Activated CD4-positive, alpha-beta T cell treated with anti-CD3 and anti-CD28 coated beads for 36 hours (primary cell): ENCODE measurements at regions not wholly inside any gene's neighbourhood (a gene's known extent, or its start where the extent isn't known, plus 50 kb on each side); places are given as distances from the start of the nearest gene placed in this dataset.

ENCODE experiments used
- ATAC-seq: fragments of 200-7000 bp; cut with Tn5 transposase; one replicate; pipeline ENCODE4 v1.10.0; 2021; ENCODE audit warnings: mild to moderate bottlenecking, moderate library complexity
- CTCF ChIA-PET: fragments of 350-600 bp; sonication (Branson Sonifier 250); formaldehyde crosslinking; loops from one replicate; lab custom pipeline; 2021; ENCODE audit warnings: antibody characterized with exemption; lab: Charles Lee
- POLR2A ChIA-PET: fragments of 350-600 bp; sonication (Branson Sonifier 250); formaldehyde crosslinking; loops from one replicate; lab custom pipeline; 2021; ENCODE audit warnings: antibody characterized with exemption, inconsistent platforms; lab: Charles Lee
- DNase-seq: peaks from one replicate; pipeline ENCODE4 v3.0.0-alpha.2; 2020
- H3K27ac Mint-ChIP-seq: one replicate; pipeline ENCODE4 v1.8.0; 2021; ENCODE audit warnings: mixed read lengths
- H3K27me3 Mint-ChIP-seq: one replicate; pipeline ENCODE4 v1.8.0; 2021; ENCODE audit warnings: mixed read lengths
- H3K36me3 Mint-ChIP-seq: one replicate; pipeline ENCODE4 v1.8.0; 2021; ENCODE audit warnings: low read depth, mixed read lengths
- H3K4me1 Mint-ChIP-seq: one replicate; pipeline ENCODE4 v1.8.0; 2021; ENCODE audit warnings: mixed read lengths
- H3K4me3 Mint-ChIP-seq: one replicate; pipeline ENCODE4 v1.8.0; 2021; ENCODE audit warnings: mild to moderate bottlenecking, moderate library complexity, mixed read lengths
- H3K9me3 Mint-ChIP-seq: one replicate; pipeline ENCODE4 v1.8.0; 2021; ENCODE audit warnings: low read depth, mixed read lengths
- intact Hi-C, 2 experiments: fragments of 100-400 bp; cut with DNase I in 1 of 2; cut with micrococcal nuclease in 1 of 2; formaldehyde crosslinking; loops; one replicate each; pipeline versions ENCODE4 v1.14.2 to v1.15.1; 2022 to 2024; cut with DNase I, micrococcal nuclease

- Mint-ChIP-seq H3K36me3 (no peaks in the 10 kb centered on the region), H3K9me3 (no peaks in the 10 kb centered on the region), H3K27ac (no peak overlapping the region), H3K4me3 (no peak overlapping the region), H3K27me3 (no peaks in the 10 kb centered on the region), H3K4me1 (no peaks in the 10 kb centered on the region)
- ATAC-seq (no peak), DNase-seq (no peak)
- ChIA-PET POLR2A (no interaction called here), CTCF (no interaction called here)
- intact Hi-C loops, result no loop called here
These were observed 131.3 kb upstream of the AGA start for GRCh38 chr4:177573507-177573906.

GRCh38 chr4:177574446-177574845 lies 132.2 kb upstream of the AGA start:
- H3K27ac Mint-ChIP-seq, result no peak overlapping the region
- no peaks in the 10 kb centered on the region for H3K27me3 Mint-ChIP-seq
- H3K4me3 Mint-ChIP-seq, result no peak overlapping the region
- ChIA-PET CTCF (no interaction called here), POLR2A (no interaction called here)
- H3K9me3 Mint-ChIP-seq, result no peaks in the 10 kb centered on the region
- H3K4me1 Mint-ChIP-seq, result no peaks in the 10 kb centered on the region
- ATAC-seq (no peak), DNase-seq (no peak)
- intact Hi-C loops, result no loop called here
- no peaks in the 10 kb centered on the region for H3K36me3 Mint-ChIP-seq

- no peaks in the 10 kb centered on the region for H3K27me3 Mint-ChIP-seq
- no peaks in the 10 kb centered on the region for H3K36me3 Mint-ChIP-seq
- intact Hi-C loops, result no loop called here
- H3K4me3 Mint-ChIP-seq, result no peak overlapping the region
- H3K9me3 Mint-ChIP-seq, result no peaks in the 10 kb centered on the region
- DNase-seq (no peak), ATAC-seq (no peak)
- ChIA-PET CTCF (no interaction called here), POLR2A (no interaction called here)
- no peaks in the 10 kb centered on the region for H3K4me1 Mint-ChIP-seq
- no peak overlapping the region for H3K27ac Mint-ChIP-seq
These were observed 137.4 kb upstream of the AGA start for GRCh38 chr4:177579649-177580048.

DNA sequence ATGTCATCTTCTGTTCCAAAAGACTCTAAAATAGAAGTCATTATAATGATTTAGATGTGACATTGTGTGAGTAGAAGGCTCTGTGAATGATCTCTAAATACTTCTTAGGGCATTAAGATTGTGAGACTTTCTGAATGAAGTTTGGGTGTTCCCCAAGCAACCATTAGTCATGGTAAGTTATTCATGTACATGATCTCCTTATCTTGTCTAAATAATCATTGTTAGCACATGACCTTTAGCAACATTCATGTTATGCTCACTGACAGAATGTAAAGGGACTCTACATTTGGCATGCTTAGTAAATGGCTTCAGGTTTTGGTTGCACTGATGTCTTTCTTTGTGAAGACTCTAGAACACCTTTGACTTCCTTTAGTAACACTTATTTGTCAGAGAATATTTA lies 140.8 kb upstream of the AGA start:
- POLR2A ChIA-PET, result no interaction called here
- Mint-ChIP-seq H3K4me1 (no peaks in the 10 kb centered on the region), H3K36me3 (no peaks in the 10 kb centered on the region), H3K4me3 (no peak overlapping the region), H3K27me3 (no peaks in the 10 kb centered on the region), H3K27ac (no peak overlapping the region), H3K9me3 (no peaks in the 10 kb centered on the region)
- intact Hi-C loops, result no loop called here
- ATAC-seq, result no peak
- DNase-seq, result no peak
- CTCF ChIA-PET, result no interaction called here

DNA sequence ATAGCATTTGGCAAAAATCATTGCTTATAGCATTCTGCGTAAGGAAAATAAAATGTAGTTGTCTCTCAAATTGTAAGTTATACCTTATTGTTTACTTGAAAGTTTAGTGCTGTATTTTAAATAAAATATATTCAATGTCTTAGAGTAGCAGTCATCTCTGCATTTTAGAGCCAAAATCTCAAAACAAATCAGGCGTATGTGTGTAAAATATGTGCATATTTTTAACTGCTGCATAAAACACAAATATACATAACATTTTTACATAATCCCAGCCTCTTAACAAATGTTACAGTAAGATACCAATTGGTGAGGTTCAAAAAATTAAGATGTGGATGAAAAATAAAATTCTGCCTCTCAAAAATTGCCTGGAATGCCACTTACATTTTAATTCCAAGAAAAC lies 145.8 kb upstream of the AGA start:
- Mint-ChIP-seq H3K27me3 (no peaks in the 10 kb centered on the region), H3K4me1 (no peaks in the 10 kb centered on the region), H3K4me3 (no peak overlapping the region), H3K36me3 (no peaks in the 10 kb centered on the region), H3K9me3 (no peaks in the 10 kb centered on the region), H3K27ac (no peak overlapping the region)
- DNase-seq (no peak), ATAC-seq (no peak)
- CTCF ChIA-PET, result no interaction called here
- POLR2A ChIA-PET, result no interaction called here
- intact Hi-C loops, result no loop called here

GRCh38 chr4:177595386-177595785 lies 153.1 kb upstream of the AGA start:
- Mint-ChIP-seq H3K4me3 (no peak overlapping the region), H3K27me3 (no peaks in the 10 kb centered on the region), H3K4me1 (peaks cover 3% of the 10 kb centered on the region), H3K9me3 (no peaks in the 10 kb centered on the region), H3K36me3 (no peaks in the 10 kb centered on the region), H3K27ac (no peak overlapping the region)
- CTCF ChIA-PET, result interaction anchor here (0.6 to 0.7 kb wide), 2 partner anchors 43 to 1075 kb away, joined by 3 read pairs; no protein-coding TSS in a partner anchor
- no peak for ATAC-seq
- POLR2A ChIA-PET, result no interaction called here
- DNase-seq, result no peak
- intact Hi-C loops, result no loop called here

DNA sequence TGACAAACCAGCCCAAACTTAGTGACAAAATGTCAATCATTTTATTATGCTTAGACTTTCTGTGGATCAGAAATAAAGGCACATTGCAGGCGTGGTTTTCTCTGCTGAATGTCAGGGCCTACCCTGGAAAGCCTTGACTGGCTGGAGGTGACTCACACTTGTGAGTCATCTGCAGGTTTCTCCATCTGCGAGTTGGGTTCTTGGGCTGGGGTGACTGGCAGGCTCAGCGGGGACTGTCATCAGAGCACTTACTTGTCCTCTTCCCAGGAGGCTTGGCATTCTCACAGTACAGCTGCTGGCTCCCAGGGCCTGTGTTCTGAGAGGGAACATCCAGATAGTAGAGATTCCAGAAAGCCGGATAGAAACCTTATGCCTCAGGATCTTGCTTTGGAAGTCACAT lies 153.8 kb upstream of the AGA start:
- Mint-ChIP-seq H3K4me3 (no peak overlapping the region), H3K27ac (no peak overlapping the region), H3K36me3 (no peaks in the 10 kb centered on the region), H3K9me3 (no peaks in the 10 kb centered on the region), H3K27me3 (no peaks in the 10 kb centered on the region), H3K4me1 (peaks cover 3% of the 10 kb centered on the region)
- DNase-seq (peak; percentile 71), ATAC-seq (peak; percentile 100)
- ChIA-PET POLR2A (no interaction called here), CTCF (interaction anchor here (0.5 kb wide), 1 partner anchor 98 kb away, joined by 3 read pairs; no protein-coding TSS in a partner anchor)
- intact Hi-C loops, result no loop called here

- Mint-ChIP-seq H3K27me3 (no peaks in the 10 kb centered on the region), H3K4me3 (no peak overlapping the region), H3K36me3 (no peaks in the 10 kb centered on the region), H3K27ac (no peak overlapping the region), H3K9me3 (no peaks in the 10 kb centered on the region), H3K4me1 (peaks cover 3% of the 10 kb centered on the region)
- POLR2A ChIA-PET, result no interaction called here
- ATAC-seq (no peak), DNase-seq (no peak)
- CTCF ChIA-PET, result no interaction called here
- intact Hi-C loops, result no loop called here
These were observed 154.8 kb upstream of the AGA start for GRCh38 chr4:177596991-177597390.

GRCh38 chr4:177605252-177605651 lies 163.0 kb upstream of the AGA start:
- H3K36me3 Mint-ChIP-seq, result no peaks in the 10 kb centered on the region
- ChIA-PET CTCF (no interaction called here), POLR2A (no interaction called here)
- H3K4me1 Mint-ChIP-seq, result no peaks in the 10 kb centered on the region
- no peaks in the 10 kb centered on the region for H3K9me3 Mint-ChIP-seq
- H3K27ac Mint-ChIP-seq, result no peak overlapping the region
- no peak overlapping the region for H3K4me3 Mint-ChIP-seq
- ATAC-seq (no peak), DNase-seq (no peak)
- intact Hi-C loops, result no loop called here
- no peaks in the 10 kb centered on the region for H3K27me3 Mint-ChIP-seq

- intact Hi-C loops, result no loop called here
- Mint-ChIP-seq H3K36me3 (no peaks in the 10 kb centered on the region), H3K9me3 (no peaks in the 10 kb centered on the region), H3K27ac (no peak overlapping the region), H3K4me1 (no peaks in the 10 kb centered on the region), H3K4me3 (no peak overlapping the region), H3K27me3 (no peaks in the 10 kb centered on the region)
- no peak for ATAC-seq
- POLR2A ChIA-PET, result interaction anchor here (0.6 kb wide), 1 partner anchor 104 kb away, joined by 3 read pairs; no protein-coding TSS in a partner anchor
- CTCF ChIA-PET, result no interaction called here
- no peak for DNase-seq
These were observed 164.9 kb upstream of the AGA start for GRCh38 chr4:177607111-177607573.

DNA sequence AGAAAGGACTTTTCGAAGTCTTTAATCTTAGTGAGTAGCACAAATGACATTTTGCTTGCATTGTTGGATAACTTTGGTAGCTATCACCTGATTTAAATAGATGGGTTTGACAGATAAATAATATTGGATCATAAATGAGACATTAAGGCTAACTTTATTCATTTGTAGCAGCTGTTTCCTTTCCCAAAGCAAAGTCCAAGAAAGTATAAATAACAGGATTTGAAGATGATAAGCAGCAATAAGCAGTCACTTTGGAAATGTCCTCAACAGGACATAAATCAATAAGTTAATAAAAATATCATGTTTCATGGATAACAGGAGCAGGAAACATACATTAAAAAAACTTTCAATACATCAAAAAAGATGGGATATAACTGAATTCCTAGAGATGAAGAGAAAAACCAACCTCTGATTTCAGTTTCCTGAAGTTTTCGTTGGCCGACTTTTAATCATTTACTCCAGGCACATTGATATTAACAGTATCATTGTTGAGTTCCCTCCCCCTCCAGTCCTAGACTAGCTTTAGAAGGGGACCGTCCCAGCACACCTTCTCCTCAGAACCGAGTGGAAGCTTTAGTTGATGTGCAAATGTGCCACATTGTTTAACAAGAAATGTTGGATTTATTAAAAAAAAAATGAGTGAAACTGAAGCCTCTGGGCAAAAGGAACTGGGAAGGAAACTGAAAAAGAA lies 169.9 kb upstream of the AGA start:
- no peak for DNase-seq
- H3K27ac Mint-ChIP-seq, result no peak overlapping the region
- H3K27me3 Mint-ChIP-seq, result no peaks in the 10 kb centered on the region
- no peak for ATAC-seq
- H3K9me3 Mint-ChIP-seq, result no peaks in the 10 kb centered on the region
- no peaks in the 10 kb centered on the region for H3K4me1 Mint-ChIP-seq
- POLR2A ChIA-PET, result no interaction called here
- CTCF ChIA-PET, result interaction anchor here (0.6 kb wide), 1 partner anchor 33 kb away, joined by 3 read pairs; no protein-coding TSS in a partner anchor
- intact Hi-C loops, result no loop called here
- H3K4me3 Mint-ChIP-seq, result no peak overlapping the region
- no peaks in the 10 kb centered on the region for H3K36me3 Mint-ChIP-seq

DNA sequence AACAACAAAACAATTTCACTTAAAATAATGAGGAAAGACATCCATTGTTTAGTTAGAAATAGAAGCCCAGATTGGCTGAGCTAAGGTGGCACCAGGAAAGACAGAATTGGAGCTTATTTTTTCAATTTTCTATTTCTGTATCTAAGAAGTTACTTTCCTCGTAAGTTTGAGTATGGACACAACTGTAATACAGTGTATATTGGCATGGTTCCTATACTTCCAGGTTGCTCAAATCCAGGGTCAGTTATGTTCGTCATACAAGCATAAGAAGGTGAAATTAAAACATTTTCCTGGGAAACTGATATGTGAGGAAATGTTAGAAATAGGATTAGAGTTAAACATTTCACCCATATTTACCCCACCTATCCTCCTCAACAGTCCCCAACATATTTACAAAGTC lies 170.4 kb upstream of the AGA start:
- no peak for ATAC-seq
- Mint-ChIP-seq H3K27me3 (no peaks in the 10 kb centered on the region), H3K27ac (no peak overlapping the region), H3K4me1 (no peaks in the 10 kb centered on the region), H3K36me3 (no peaks in the 10 kb centered on the region), H3K4me3 (no peak overlapping the region), H3K9me3 (no peaks in the 10 kb centered on the region)
- intact Hi-C loops, result no loop called here
- ChIA-PET CTCF (interaction anchor here (0.6 kb wide), 1 partner anchor 34 kb away, joined by 3 read pairs; no protein-coding TSS in a partner anchor), POLR2A (no interaction called here)
- DNase-seq, result no peak
